ENCODE measurements at regions not wholly inside any gene's neighbourhood (a gene's known extent, or its start where the extent isn't known, plus 50 kb on each side); places are given as distances from the start of the nearest gene placed in this dataset.
"Not testable (repeated sequence)": the region's sequence is repeated elsewhere in the genome, so short reads cannot be mapped to it uniquely, and the experiment has no call there.

DNA sequence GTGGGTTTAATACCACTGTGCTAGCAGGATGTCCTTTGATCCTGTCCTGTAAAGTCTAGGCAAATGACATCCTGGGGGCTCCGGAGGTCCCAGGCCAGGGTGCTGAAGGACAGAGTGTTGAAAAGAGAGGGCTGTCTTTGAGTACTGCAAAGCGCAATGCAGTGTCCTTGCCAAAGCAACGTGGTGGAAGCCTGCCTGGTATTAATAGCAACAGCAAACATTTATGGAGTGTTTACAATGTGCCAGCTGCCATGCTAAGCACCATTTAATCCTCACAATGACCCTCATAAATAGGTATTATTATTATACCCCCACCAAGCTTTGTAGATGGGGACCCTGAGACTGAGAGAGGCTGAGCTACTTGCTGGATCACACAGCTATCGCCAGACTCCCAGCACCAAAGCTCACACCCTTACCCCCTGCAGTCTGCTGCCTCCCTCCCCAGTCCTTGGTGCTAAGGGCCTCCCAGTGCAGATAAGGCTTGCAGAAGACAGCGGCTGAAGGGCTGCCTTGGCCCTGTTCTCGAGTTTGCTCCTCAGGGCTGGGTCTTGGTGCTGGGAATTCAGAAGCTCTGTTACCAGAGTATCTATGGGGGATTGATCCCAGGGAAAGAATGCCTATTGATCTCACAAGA, 427.7 kb downstream of the FUT8 start:
- DNase-seq = no peak
- Histone ChIP-seq H3K27ac (no peak overlapping the region), H3K36me3 (no peaks in the 10 kb centered on the region), H3K4me1 (no peaks in the 10 kb centered on the region), H3K9me3 (no peaks in the 10 kb centered on the region), H3K27me3 (no peaks in the 10 kb centered on the region), H3K4me3 (no peak overlapping the region)
- TF ChIP-seq, protein P1, sequence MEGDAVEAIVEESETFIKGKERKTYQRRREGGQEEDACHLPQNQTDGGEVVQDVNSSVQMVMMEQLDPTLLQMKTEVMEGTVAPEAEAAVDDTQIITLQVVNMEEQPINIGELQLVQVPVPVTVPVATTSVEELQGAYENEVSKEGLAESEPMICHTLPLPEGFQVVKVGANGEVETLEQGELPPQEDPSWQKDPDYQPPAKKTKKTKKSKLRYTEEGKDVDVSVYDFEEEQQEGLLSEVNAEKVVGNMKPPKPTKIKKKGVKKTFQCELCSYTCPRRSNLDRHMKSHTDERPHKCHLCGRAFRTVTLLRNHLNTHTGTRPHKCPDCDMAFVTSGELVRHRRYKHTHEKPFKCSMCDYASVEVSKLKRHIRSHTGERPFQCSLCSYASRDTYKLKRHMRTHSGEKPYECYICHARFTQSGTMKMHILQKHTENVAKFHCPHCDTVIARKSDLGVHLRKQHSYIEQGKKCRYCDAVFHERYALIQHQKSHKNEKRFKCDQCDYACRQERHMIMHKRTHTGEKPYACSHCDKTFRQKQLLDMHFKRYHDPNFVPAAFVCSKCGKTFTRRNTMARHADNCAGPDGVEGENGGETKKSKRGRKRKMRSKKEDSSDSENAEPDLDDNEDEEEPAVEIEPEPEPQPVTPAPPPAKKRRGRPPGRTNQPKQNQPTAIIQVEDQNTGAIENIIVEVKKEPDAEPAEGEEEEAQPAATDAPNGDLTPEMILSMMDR (IDR thresholded peaks at IDR 0.05) = no peak
- TF ChIP-seq POLR2A (IDR thresholded peaks at IDR 0.05) = no peak

DNA sequence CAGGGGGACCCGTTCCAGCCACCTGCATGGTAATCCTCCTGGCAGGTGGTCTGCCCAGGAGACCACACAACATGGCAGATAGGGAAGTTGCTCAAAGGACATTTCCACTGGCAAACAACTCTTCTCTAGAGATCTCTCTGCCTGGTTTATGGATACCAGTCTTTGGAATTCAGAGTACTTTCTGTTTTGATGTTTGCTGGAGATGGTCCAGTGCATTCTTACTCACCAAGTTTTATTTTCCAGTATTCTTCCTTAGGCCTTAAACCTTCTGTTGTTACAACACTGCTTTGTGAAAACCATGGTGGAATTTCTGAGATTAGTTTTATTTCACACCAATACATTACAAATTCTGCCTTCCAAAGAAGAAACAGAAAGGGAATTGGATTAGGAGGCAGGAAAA, 428.3 kb downstream of the FUT8 start:
- no peak for DNase-seq
- no peak overlapping the region for H3K27ac ChIP-seq
- H3K9me3 ChIP-seq = no peaks in the 10 kb centered on the region
- no peaks in the 10 kb centered on the region for H3K27me3 ChIP-seq
- H3K4me3 ChIP-seq = no peak overlapping the region
- TF ChIP-seq, protein P1 (IDR thresholded peaks at IDR 0.05) = no peak
- TF ChIP-seq POLR2A (IDR thresholded peaks at IDR 0.05) = no peak
- H3K36me3 ChIP-seq = no peaks in the 10 kb centered on the region
- no peaks in the 10 kb centered on the region for H3K4me1 ChIP-seq

DNA sequence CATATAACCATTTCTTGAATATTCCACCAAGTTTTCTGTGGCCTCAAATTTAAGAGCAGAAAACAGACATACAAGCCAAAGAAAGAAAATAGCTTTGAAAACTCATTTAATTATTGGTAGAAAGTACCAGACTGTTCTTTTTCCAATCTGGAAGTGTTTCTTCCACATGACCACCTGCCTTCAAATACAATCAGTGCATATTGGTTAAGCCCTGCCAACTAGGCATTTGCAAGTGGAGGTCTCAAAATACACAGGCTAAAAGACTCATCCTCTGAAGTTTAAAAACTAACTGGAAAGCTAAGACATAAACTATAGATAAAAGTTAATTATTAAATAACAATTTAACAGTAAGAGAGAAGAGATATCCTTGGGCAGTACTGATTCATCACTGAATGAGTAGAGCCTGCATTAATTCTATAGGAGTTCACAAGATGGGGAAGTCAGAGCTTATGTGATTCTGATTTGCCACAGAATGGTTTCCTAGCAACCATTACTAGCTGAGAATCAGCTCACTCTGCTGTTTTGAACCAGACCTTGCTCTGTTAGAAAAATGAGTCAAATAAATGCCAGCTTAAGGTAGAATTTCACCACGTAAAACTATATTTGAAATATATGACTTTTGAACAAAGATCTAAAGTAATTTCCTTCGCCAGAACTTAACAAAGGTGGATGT, 433.8 kb downstream of the FUT8 start:
- H3K4me3 ChIP-seq = no peak overlapping the region
- peak overlapping the region in 3 of 4 donors; percentile 26 to 53 (median 48) for H3K27ac ChIP-seq
- TF ChIP-seq, protein P1 (IDR thresholded peaks at IDR 0.05) = no peak
- no peak for TF ChIP-seq POLR2A (IDR thresholded peaks at IDR 0.05)

DNA sequence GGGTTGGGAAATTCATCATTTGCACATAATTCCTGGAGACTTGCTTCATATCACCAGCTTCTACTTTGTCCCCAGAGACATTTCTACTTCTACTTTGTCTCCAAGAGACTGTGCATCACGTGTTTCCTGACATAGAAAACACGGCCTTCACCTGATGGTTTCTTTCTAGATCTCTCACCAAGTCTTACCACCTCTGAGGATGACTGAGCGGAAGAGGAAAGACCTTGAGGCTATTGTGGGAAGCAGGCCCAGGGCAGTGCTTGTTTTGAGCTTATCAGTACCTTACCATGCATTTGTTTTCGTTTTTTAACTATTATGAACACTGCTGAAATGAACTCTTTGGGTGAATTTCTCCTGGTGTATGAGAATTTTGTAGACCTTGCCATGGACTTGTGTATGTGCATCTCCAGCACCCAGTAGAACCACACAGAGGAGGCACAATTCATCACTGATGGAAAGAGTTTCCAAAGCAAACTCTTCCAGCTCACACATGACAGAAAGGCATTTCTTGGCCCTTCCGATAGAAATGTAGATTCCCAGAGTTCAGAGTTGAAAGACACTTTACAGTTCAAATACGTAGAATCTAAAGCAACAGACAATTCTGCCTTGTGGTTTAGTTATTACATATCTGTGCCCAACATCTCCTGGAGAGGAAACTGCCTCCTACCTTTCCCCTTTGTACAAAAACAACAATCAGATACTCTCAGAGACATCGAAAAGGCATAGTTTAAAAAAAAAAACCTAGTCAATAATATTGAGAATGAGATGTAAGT, 434.7 kb downstream of the FUT8 start:
- H3K27ac ChIP-seq = peak overlapping the region in 3 of 4 donors; percentile 38 to 53 (median 48)
- H3K4me3 ChIP-seq = no peak overlapping the region
- no peaks in the 10 kb centered on the region for H3K4me1 ChIP-seq
- TF ChIP-seq POLR2A (IDR thresholded peaks at IDR 0.05) = no peak
- TF ChIP-seq, protein P1 (IDR thresholded peaks at IDR 0.05) = no peak
- H3K27me3 ChIP-seq = no peaks in the 10 kb centered on the region
- DNase-seq = peak in 2 of 3 donors; percentile 69 to 83
- no peaks in the 10 kb centered on the region for H3K9me3 ChIP-seq
- no peaks in the 10 kb centered on the region for H3K36me3 ChIP-seq

More for the DNA sequence above, 433.8 kb downstream of the FUT8 start:
- Histone ChIP-seq H3K4me1 (no peaks in the 10 kb centered on the region), H3K36me3 (no peaks in the 10 kb centered on the region), H3K9me3 (no peaks in the 10 kb centered on the region), H3K27me3 (no peaks in the 10 kb centered on the region)
- DNase-seq = no peak

DNA sequence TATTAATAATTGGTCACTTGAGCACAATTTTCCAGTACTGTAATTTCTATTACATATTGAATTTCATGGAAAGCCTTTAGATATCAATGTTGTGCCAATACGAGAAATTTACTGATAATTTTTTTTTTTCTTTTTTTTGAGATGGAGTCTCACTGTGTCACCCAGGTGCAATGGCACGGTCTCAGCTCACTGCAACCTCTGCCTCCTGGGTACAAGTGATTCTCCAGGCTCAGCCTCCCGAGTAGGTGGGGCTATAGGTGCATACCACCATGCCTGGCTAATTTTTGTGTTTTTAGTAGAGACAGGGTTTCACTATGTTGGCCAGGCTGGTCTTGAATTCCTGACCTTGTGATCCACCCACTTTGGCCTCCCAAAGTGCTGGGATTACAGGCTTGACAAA, 435.4 kb downstream of the FUT8 start:
- not testable (repeated sequence) for H3K27me3 ChIP-seq, DNase-seq, H3K4me1 ChIP-seq, H3K27ac ChIP-seq, H3K9me3 ChIP-seq, H3K36me3 ChIP-seq, H3K4me3 ChIP-seq

DNA sequence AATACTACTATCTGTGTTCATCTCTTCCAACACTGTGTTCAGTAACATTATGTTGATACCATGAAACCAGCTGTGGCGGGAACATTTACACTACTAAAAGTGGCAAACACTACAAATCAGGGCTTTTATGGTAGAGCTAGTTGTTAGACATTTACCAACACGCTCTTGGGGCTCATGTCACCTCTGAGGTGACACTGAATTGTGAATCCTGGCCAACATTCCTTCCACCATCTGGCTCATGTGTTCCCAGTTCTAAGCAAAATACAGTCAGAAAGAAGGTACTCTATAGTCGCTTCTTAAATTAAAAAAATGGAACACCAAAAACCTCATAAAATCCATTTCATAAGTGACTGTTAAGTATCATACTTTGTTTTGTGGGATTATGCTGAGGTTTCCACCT, 436.6 kb downstream of the FUT8 start:
- no peak overlapping the region for H3K27ac ChIP-seq
- H3K4me3 ChIP-seq = no peak overlapping the region
- H3K36me3 ChIP-seq = no peaks in the 10 kb centered on the region
- no peak for DNase-seq
- no peaks in the 10 kb centered on the region for H3K9me3 ChIP-seq
- no peaks in the 10 kb centered on the region for H3K27me3 ChIP-seq
- no peaks in the 10 kb centered on the region for H3K4me1 ChIP-seq
- TF ChIP-seq, protein P1 (IDR thresholded peaks at IDR 0.05) = no peak
- TF ChIP-seq POLR2A (IDR thresholded peaks at IDR 0.05) = no peak

Data from Peyer's patch (tissue), 4 donors.